Testis (tissue), 2 donors: ENCODE measurements at regions not wholly inside any gene's neighbourhood (a gene's known extent, or its start where the extent isn't known, plus 50 kb on each side); places are given as distances from the start of the nearest gene placed in this dataset.

Source experiments
- POLR2A ChIP-seq: fragments of 450-650 bp; IDR thresholded peaks from one replicate; pipeline ENCODE4 v1.6.1; 2017; ENCODE audit warnings: antibody characterized with exemption, mild to moderate bottlenecking, moderate library complexity
- TF ChIP-seq, protein P1 (sequence below), 3 experiments: fragments of 450-650 bp in 2 of 3; fragments of 200-600 bp in 1 of 3; sonication (generic) in 1 of 3; IDR thresholded peaks; one replicate each; pipeline ENCODE4 v1.5.1; 2016 to 2019; ENCODE audit warnings: antibody characterized with exemption in 3 of 3, mild to moderate bottlenecking in 2 of 3, moderate library complexity in 1 of 3

DNA sequence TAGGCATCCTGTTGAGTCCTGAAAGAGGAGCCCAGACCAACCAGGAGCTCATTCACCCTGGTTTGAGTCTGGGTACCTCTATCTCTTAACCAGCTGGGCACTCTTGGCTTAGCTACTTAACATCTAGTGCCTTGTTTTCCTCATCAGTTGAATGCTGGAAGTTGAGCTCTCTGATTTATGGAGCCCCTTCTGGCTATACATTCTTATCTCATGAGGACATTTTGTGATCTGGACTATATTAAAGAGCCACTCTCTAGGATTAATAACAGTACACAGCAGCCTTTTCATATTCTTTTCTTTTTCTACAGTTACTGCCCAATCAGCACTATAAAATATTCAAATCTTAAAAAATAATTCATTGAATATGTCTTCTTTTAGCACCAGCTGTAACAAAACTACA is 296.9 kb upstream of the RUNX1 start:
- TF ChIP-seq, protein P1, sequence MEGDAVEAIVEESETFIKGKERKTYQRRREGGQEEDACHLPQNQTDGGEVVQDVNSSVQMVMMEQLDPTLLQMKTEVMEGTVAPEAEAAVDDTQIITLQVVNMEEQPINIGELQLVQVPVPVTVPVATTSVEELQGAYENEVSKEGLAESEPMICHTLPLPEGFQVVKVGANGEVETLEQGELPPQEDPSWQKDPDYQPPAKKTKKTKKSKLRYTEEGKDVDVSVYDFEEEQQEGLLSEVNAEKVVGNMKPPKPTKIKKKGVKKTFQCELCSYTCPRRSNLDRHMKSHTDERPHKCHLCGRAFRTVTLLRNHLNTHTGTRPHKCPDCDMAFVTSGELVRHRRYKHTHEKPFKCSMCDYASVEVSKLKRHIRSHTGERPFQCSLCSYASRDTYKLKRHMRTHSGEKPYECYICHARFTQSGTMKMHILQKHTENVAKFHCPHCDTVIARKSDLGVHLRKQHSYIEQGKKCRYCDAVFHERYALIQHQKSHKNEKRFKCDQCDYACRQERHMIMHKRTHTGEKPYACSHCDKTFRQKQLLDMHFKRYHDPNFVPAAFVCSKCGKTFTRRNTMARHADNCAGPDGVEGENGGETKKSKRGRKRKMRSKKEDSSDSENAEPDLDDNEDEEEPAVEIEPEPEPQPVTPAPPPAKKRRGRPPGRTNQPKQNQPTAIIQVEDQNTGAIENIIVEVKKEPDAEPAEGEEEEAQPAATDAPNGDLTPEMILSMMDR (IDR thresholded peaks at IDR 0.05): no peak
- TF ChIP-seq POLR2A: no peak
